D341Med (cell line): ENCODE measurements at regions not wholly inside any gene's neighbourhood (a gene's known extent, or its start where the extent isn't known, plus 50 kb on each side); places are given as distances from the start of the nearest gene placed in this dataset.
A peak's percentile ranks its signal among the peaks of the same experiment; 100 is the strongest.
"Not testable (repeated sequence)": the region's sequence is repeated elsewhere in the genome, so short reads cannot be mapped to it uniquely, and the experiment has no call there.

Experiments used
- DNase-seq: peaks from one replicate; pipeline ENCODE4 v3.0.0; 2012; ENCODE audit warnings: low spot score

DNA sequence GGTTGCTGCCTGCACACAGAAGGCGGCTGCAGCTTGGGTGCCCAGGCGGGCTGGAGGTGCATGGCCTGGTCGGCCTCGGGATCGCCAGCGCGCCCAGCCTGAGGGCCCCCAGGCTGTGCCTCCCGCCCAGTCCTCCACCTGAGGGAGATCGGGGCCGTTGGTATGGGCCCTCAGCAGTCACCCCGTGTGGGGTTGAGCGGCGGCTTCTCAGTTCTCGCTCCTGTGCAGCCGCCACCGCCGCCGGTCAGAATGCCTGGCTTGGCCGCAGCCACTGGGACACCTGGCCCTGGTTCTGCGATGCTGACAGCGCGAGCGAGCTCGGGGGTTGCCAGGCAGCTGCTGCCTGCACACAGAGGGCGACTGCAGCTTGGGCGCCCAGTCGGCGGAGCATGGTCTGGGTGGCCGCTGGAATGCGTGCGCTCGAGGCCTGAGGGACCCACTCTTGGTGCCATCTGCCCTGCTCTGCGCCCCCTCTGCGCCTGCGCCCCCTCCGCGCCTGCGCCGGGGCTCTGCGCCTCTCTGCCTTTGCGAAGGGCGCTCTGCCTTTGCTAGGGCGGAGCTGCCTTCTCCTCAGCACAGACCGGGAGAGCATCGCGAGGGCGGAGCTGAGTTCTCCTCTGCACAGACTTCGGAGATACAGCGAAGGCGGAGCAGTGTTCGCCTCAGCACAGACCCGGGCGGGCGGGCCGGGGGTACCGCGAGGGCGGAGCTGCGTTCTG, 84.6 kb upstream of the ZNG1F start:
- peak; percentile 83 for DNase-seq

DNA sequence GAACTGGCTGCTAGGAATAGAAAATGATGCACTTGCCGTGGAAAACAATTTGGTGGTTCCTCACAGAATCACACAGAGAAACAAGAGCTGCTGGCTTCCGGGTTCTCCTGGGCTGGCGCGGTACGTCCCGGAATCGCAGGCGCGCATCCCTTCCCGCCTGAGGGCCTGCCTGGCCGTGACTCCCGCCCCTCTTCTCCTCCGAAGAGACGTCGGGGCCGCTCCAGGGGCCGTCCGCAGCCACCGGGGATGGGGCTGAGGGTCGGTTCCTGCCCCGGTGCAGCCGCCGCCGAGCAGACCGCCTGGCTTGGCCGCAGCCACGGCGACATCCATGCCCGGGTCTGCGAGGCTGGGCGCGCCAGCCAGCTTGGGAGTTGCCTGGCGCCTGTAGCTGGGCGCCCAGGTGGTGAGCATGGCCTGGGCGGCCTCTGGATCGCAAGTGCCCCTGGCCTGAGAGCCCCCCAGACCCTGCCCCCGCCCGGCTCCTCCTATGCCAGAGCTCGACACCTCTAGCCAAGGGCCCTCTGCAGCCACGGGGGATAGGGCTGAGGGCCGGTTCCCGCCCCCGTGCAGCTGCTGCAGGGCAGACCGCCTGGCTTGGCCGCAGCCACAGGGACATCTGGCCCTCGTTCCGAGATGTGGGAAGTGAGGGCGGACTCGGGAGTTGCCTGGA, 83.9 kb upstream of the ZNG1F start:
- DNase-seq: not testable (repeated sequence)

DNA sequence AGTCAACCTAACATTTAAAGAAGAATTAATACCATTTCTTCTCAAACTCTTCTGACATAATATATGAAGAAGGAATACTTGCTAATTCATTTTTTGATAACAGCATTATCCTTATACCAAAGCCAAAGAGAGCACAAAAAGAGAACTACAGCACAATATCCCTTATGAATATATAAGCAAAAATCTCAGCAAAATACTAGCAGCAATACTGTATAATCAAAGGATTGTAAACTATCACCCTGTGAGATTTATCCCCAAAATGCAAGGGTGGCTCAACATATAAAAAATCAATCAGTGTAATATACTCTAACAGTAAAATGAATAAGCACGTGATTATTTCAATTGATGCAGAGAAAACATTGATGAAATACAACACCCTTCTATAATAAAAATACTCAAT, 81.9 kb upstream of the ZNG1F start:
- not testable (repeated sequence) for DNase-seq

DNA sequence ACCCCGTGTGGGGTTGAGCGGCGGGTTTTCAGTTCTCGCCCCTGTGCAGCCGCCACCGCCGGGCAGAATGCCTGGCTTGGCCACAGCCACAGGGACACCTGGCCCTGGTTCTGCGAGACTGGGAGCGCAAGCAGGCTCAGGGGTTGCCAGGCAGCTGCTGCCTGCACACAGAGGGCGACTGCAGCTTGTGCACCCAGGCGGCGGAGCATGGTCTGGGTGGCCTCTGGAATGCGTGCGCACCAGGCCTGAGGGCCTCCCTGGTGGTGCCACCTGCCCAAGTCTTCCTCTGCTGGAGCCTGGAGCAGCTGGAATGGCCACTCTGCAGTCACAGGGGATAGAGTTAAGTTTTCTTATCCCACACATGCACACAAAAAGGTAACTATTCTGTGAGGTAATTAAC, 80.4 kb upstream of the ZNG1F start:
- not testable (repeated sequence) for DNase-seq

DNA sequence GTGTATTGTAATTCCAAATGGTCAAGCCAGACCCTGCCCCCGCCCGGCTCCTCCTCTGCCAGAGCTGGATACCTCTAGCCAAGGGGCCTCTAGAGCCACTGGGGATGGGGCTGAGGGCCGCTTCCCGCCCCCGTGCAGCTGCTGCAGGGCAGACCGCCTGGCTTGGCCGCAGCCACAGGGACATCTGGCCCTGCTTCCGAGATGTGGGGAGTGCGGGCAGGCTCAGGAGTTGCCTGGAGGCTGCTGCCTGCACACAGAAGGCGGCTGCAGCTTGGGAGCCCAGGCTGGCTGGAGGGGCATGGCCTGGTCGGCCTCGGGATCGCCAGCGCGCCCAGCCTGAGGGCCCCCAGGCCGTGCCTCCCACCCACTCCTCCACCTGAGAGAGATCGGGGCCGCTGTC, 79.9 kb upstream of the ZNG1F start:
- not testable (repeated sequence) for DNase-seq

DNA sequence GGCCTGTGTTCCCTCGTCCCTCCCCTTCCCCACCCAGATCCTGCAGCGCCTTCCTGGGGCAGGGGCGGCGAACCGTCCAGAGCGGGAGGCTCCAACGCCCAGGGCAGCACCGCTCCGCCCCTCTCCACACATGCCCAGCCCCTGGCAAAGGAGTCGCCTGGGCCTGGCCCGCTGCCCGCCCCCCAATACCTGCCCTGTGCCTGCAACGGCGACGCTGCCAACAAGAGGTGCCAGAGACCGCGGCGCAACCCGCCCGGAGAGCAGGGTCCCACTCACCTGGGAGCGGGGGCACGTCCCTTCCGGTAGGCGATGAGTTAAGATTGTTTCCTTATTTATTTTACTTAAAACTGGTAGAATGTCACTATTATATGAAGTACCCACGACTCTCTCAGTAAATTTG, 77.5 kb upstream of the ZNG1F start:
- not testable (repeated sequence) for DNase-seq

DNA sequence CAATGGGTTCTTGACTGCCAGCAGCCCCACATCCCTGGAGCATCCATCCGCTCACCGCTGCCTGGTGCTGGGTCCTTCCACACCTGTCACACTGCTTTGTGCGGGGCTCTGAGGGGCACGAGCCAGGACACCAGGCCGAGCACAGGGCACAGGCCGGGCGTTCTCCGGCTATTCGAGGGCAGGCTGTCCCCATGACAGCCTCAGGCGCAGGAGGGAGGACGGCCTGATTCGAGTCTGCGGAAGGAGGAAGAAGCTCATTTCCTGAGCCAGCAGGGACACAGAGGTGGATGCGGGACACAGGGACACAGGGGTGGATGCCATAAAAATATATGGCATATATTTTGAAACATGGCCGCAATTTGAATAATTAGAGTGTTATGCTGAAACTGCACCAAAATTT, 76.9 kb upstream of the ZNG1F start:
- DNase-seq: not testable (repeated sequence)

DNA sequence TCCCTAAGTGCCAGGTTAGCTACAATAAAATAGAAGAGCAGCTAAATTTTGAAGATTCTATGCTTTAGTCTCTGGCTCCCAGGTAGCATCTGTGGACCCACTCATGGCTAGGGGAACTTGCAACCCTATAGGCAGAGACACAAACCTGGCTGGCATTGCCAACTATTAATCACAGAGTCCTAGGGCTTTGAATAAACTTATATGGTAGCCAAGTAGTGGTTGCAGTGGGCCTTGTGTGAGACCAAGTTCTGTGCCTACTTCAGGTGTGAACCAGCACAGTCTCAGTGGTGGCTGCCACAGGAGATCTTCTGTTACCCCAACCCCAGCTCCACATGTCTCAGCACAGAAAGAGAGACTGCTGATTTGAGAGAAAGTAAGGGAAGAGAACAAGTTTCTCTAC, 62.9 kb upstream of the ZNG1F start:
- DNase-seq: not testable (repeated sequence)

DNA sequence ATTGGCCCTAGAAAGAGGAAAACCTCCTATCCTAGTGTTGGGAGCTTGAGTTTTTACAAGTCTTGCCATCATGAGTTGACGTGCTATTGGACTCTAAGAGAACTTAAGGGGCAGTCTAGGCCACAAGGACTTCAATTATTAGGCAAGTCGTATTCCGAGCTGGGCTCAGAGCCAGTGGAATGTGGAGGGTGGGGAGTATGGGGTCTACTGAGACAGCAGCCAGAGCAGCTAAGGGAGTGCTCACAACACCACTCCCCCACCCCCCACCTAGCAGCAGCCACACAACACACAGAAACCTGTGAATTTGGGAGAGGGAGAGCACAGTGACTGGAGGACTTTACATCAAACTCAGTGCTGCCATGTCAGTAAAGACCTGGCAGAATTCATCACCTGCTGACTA, 62.0 kb upstream of the ZNG1F start:
- DNase-seq: not testable (repeated sequence)

DNA sequence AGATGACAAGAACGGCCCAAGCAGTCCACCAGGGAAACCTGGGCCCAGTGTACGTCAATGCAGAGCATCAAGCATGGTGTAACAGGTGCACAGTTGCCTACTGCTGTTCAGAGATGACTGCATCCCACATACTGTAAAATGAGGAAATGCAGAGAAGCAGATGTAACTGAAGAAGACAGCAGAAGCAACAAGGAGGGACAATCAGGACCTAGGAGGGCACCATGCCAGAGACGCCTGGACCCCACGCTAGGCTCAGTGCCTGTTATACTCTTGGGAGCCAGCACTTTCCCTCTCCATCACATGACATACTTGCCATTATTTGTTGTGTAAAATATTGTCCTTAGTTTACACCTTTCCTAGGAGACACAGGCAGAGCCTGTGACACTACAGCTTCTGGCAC, 57.6 kb upstream of the ZNG1F start:
- DNase-seq: not testable (repeated sequence)
